Astrocyte of the cerebellum (primary cell): ENCODE measurements at regions not wholly inside any gene's neighbourhood (a gene's known extent, or its start where the extent isn't known, plus 50 kb on each side); places are given as distances from the start of the nearest gene placed in this dataset.

ENCODE experiments used
- DNase-seq: peaks from one replicate; pipeline ENCODE4 v3.0.0-alpha.2; 2011; ENCODE audit warnings: low read depth
- H3K4me3 ChIP-seq: 2 replicates; pipeline ENCODE4 v1.5.1; 2011; ENCODE audit warnings: mild to moderate bottlenecking, low read depth, low read length, moderate library complexity
- in situ Hi-C: cut with HindIII; loops from 2 replicates; pipeline ENCODE4 v1.10.0; 2017; ENCODE audit warnings: low sequenced_read_pairs
- TF ChIP-seq, protein P1 (sequence below): IDR thresholded peaks from 2 replicates; pipeline ENCODE4 v1.5.1; 2012; ENCODE audit warnings: low read length, low read depth, moderate library complexity, mild to moderate bottlenecking; ENCODE audit errors: missing control alignments

DNA sequence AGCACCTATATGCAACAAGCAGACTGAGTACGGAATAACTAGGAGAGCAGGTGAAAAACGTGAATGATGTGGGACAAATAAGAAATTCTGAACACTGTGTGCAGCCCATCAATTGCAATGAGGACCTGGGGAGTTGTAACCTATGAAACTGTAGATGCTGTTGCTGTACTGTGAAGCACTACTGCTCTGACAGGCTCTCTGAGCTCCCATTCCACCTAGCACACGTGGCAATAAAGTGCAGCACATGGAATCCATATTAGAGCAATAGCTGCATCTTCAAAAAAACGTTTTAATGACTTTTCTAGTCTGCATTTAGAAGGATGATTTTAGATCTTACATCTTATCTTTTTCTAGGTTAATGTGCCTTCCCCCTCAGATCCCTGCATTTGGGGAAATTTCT is 748.7 kb upstream of the GOLIM4 start:
- DNase-seq, result no peak
- TF ChIP-seq, protein P1, sequence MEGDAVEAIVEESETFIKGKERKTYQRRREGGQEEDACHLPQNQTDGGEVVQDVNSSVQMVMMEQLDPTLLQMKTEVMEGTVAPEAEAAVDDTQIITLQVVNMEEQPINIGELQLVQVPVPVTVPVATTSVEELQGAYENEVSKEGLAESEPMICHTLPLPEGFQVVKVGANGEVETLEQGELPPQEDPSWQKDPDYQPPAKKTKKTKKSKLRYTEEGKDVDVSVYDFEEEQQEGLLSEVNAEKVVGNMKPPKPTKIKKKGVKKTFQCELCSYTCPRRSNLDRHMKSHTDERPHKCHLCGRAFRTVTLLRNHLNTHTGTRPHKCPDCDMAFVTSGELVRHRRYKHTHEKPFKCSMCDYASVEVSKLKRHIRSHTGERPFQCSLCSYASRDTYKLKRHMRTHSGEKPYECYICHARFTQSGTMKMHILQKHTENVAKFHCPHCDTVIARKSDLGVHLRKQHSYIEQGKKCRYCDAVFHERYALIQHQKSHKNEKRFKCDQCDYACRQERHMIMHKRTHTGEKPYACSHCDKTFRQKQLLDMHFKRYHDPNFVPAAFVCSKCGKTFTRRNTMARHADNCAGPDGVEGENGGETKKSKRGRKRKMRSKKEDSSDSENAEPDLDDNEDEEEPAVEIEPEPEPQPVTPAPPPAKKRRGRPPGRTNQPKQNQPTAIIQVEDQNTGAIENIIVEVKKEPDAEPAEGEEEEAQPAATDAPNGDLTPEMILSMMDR, result no peak
- in situ Hi-C loops, result loop anchor here (25.0 kb wide), 1 partner anchor 332 kb away; no protein-coding TSS in a partner anchor
- no peak overlapping the region for H3K4me3 ChIP-seq

DNA sequence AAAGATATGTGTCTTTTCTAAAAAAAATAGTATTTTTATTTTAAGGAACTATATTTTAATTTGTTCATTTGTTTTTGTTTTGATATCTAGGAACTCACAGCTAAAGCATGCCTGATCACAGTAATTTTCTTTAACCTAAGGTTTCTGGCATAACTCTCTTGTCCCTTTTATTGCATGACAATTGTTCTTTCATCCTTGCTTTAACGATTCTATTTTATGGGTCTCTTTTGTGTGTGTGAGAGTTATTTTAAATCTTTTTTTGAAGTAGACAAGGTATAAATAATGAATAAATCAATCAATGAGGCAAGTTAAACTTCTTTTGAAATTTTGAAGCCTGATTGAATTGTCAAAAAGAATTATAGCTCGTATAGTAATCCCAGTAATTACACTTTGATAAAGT is 747.8 kb upstream of the GOLIM4 start:
- in situ Hi-C loops, result loop anchor here (25.0 kb wide), 1 partner anchor 331 kb away; no protein-coding TSS in a partner anchor
- TF ChIP-seq, protein P1, result no peak
- no peak overlapping the region for H3K4me3 ChIP-seq
- DNase-seq, result no peak

DNA sequence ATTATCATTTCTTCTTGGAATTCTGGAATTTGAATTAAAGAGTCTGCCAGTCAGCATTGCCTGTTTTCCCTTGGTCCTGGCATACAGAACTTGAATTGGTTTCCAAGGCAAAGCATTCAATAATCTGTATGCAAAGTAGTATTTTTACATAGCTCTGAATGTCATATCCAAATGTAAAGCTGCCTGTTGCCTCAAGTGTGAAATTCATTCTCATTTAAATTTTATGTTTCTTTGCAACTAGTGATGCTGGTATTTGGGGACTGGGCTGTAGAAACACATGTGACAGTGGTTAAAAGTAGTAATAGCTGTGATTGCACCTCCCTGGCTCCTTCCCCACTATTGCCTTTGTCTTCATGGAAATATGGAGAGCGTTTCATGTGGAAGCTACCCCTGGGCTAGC is 743.9 kb upstream of the GOLIM4 start:
- DNase-seq, result no peak
- in situ Hi-C loops, result loop anchor here (25.0 kb wide), 1 partner anchor 327 kb away; no protein-coding TSS in a partner anchor
- H3K4me3 ChIP-seq, result no peak overlapping the region
- TF ChIP-seq, protein P1, result no peak

DNA sequence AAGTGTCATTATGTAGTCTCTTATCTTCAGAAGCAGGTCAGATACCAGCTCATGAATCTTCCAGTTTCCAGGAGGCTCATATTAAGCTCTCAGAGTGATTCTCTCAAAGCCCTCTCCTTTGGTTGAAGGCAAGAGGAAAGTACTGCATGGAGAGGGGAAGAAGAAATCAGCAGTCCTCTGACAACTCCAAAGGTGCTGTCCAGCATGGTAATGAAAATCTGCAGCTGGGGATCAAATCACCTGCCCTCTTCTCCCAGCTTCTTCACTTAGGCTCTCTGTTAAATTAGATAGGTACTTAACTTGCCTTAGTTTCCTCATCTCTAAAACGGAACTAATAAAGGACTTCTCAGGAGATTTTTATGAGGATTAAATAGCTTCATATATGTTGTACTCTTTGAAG is 738.8 kb upstream of the GOLIM4 start:
- in situ Hi-C loops, result loop anchor here (25.0 kb wide), 1 partner anchor 322 kb away; no protein-coding TSS in a partner anchor
- TF ChIP-seq, protein P1, result no peak
- H3K4me3 ChIP-seq, result no peak overlapping the region
- no peak for DNase-seq

DNA sequence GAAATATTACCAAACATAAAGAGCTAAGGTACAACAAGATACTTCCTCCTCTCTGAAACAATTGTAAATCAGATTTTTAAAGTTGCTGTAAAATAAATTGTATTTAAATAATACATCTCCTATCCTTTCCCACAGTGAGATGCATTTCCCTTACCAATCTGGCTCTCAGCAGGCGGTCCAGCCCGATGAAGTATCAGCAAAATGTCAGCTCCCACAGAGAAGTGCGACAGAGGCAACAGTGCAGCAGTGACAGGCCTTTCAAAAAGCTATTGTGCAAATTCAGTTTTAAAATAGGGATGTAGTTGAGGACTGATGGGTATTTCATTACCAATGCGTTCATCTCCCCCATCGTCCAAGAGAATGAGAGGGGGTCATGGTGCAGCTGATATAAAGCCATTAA is 733.2 kb upstream of the GOLIM4 start:
- TF ChIP-seq, protein P1, result no peak
- no peak overlapping the region for H3K4me3 ChIP-seq
- in situ Hi-C loops, result loop anchor here (25.0 kb wide), 1 partner anchor 317 kb away; no protein-coding TSS in a partner anchor
- no peak for DNase-seq

DNA sequence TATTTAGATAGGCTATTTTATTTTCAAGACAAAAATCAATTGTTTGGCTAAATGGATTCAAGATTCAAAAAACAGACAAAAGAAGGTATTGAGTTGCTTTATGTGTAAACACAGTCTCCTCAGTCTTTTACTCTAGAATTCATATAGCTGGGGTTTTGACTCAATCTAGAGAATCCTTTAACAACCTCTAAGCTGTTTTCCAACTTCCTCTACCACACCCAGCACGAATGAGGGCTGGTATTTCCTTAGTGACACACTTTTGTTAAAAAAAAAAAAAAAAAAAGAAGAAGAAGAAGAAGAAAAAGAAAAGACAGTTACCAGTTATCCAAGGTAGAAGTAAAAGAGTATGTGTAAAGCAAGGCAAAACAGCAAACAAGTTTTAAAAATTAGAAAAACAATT is 732.8 kb upstream of the GOLIM4 start:
- TF ChIP-seq, protein P1, result no peak
- no peak for DNase-seq
- H3K4me3 ChIP-seq, result no peak overlapping the region
- in situ Hi-C loops, result loop anchor here (25.0 kb wide), 1 partner anchor 316 kb away; no protein-coding TSS in a partner anchor
